Stimulated activated CD4-positive, alpha-beta T cell treated with anti-CD3 and anti-CD28 coated beads, TNF-alpha, amount 100 ng/mL, for 24 hours (primary cell): ENCODE measurements at regions not wholly inside any gene's neighbourhood (a gene's known extent, or its start where the extent isn't known, plus 50 kb on each side); places are given as distances from the start of the nearest gene placed in this dataset.
"Not testable (repeated sequence)": the region's sequence is repeated elsewhere in the genome, so short reads cannot be mapped to it uniquely, and the experiment has no call there.

Experiments
- DNase-seq, 3 experiments: peaks; one replicate each; pipeline ENCODE4 v3.0.0-alpha.2; 2020; ENCODE audit warnings: low read depth in 3 of 3

- no peak for DNase-seq
Observed at GRCh38 chr1:163472651-163473248, 151.0 kb downstream of the NUF2 start.

GRCh38 chr1:163477276-163477830 lies 155.6 kb downstream of the NUF2 start:
- no peak for DNase-seq

GRCh38 chr1:163498391-163499330 lies 176.9 kb downstream of the NUF2 start:
- DNase-seq = not testable (repeated sequence)

GRCh38 chr1:163504331-163504978 lies 182.7 kb downstream of the NUF2 start:
- no peak for DNase-seq

GRCh38 chr1:163509114-163509513 lies 187.4 kb downstream of the NUF2 start:
- no peak for DNase-seq

GRCh38 chr1:163512349-163512989 lies 190.7 kb downstream of the NUF2 start:
- DNase-seq = no peak

GRCh38 chr1:163523375-163524029 lies 201.7 kb downstream of the NUF2 start:
- DNase-seq = no peak

GRCh38 chr1:163528710-163529348 lies 207.1 kb downstream of the NUF2 start:
- DNase-seq = no peak

GRCh38 chr1:163531345-163531744 lies 209.6 kb downstream of the NUF2 start:
- DNase-seq = no peak

GRCh38 chr1:163535401-163535800 lies 213.6 kb downstream of the NUF2 start:
- no peak for DNase-seq

- no peak for DNase-seq
Observed at GRCh38 chr1:163535807-163536206, 214.1 kb downstream of the NUF2 start.

- DNase-seq = no peak
Observed at GRCh38 chr1:163537809-163538208, 216.1 kb downstream of the NUF2 start.

GRCh38 chr1:163538667-163539066 lies 216.9 kb downstream of the NUF2 start:
- no peak for DNase-seq

GRCh38 chr1:163540727-163541126 lies 219.0 kb downstream of the NUF2 start:
- DNase-seq = no peak

- DNase-seq = no peak
Observed at GRCh38 chr1:163544441-163544840, 222.7 kb downstream of the NUF2 start.

GRCh38 chr1:163558162-163558561 lies 236.4 kb downstream of the NUF2 start:
- no peak for DNase-seq

GRCh38 chr1:163561580-163562295 lies 240.0 kb downstream of the NUF2 start:
- DNase-seq = no peak

GRCh38 chr1:163562355-163562754 lies 240.6 kb downstream of the NUF2 start:
- no peak for DNase-seq

- DNase-seq = no peak
Observed at GRCh38 chr1:163565166-163565565, 243.4 kb downstream of the NUF2 start.

GRCh38 chr1:163570071-163570470 lies 248.3 kb downstream of the NUF2 start:
- no peak for DNase-seq
